ENCODE measurements at regions not wholly inside any gene's neighbourhood (a gene's known extent, or its start where the extent isn't known, plus 50 kb on each side); places are given as distances from the start of the nearest gene placed in this dataset.

- TF ChIP-seq TAF1 (IDR thresholded peaks at IDR 0.05; ENCODE audit: borderline replicate concordance, insufficient read depth, low read length) (no peak), SIN3A (IDR thresholded peaks at IDR 0.05; ENCODE audit: borderline replicate concordance, insufficient read depth, low read length) (no peak), POLR2AphosphoS5 (IDR thresholded peaks at IDR 0.05; ENCODE audit: low read depth, low read length) (no peak), FOXP2 (optimal IDR thresholded peaks at IDR 0.05; ENCODE audit: borderline replicate concordance, extremely low read depth, extremely low read length, insufficient read depth) (no peak), REST (IDR thresholded peaks at IDR 0.05; ENCODE audit: insufficient read depth in 1 of 2, low read depth in 2 of 2, low read length in 2 of 2) (no peak)
These were observed 62.9 kb upstream of the ROBO2 start for GRCh38 chr3:76976996-76977395.

GRCh38 chr3:76985645-76986044 lies 54.3 kb upstream of the ROBO2 start:
- TF ChIP-seq TAF1 (IDR thresholded peaks at IDR 0.05; ENCODE audit: borderline replicate concordance, insufficient read depth, low read length) (no peak), POLR2AphosphoS5 (IDR thresholded peaks at IDR 0.05; ENCODE audit: low read depth, low read length) (no peak), SIN3A (IDR thresholded peaks at IDR 0.05; ENCODE audit: borderline replicate concordance, insufficient read depth, low read length) (no peak), REST (IDR thresholded peaks at IDR 0.05; ENCODE audit: insufficient read depth in 1 of 2, low read depth in 2 of 2, low read length in 2 of 2) (no peak), FOXP2 (optimal IDR thresholded peaks at IDR 0.05; ENCODE audit: borderline replicate concordance, extremely low read depth, extremely low read length, insufficient read depth) (no peak)

GRCh38 chr3:76986876-76987474 lies 52.9 kb upstream of the ROBO2 start:
- TF ChIP-seq REST (IDR thresholded peaks at IDR 0.05; ENCODE audit: insufficient read depth in 1 of 2, low read depth in 2 of 2, low read length in 2 of 2) (no peak), FOXP2 (optimal IDR thresholded peaks at IDR 0.05; ENCODE audit: borderline replicate concordance, extremely low read depth, extremely low read length, insufficient read depth) (no peak), SIN3A (IDR thresholded peaks at IDR 0.05; ENCODE audit: borderline replicate concordance, insufficient read depth, low read length) (no peak), TAF1 (IDR thresholded peaks at IDR 0.05; ENCODE audit: borderline replicate concordance, insufficient read depth, low read length) (no peak), POLR2AphosphoS5 (IDR thresholded peaks at IDR 0.05; ENCODE audit: low read depth, low read length) (no peak)
